ENCODE measurements at regions not wholly inside any gene's neighbourhood (a gene's known extent, or its start where the extent isn't known, plus 50 kb on each side); places are given as distances from the start of the nearest gene placed in this dataset.
"Not testable (repeated sequence)": the region's sequence is repeated elsewhere in the genome, so short reads cannot be mapped to it uniquely, and the experiment has no call there.

DNA sequence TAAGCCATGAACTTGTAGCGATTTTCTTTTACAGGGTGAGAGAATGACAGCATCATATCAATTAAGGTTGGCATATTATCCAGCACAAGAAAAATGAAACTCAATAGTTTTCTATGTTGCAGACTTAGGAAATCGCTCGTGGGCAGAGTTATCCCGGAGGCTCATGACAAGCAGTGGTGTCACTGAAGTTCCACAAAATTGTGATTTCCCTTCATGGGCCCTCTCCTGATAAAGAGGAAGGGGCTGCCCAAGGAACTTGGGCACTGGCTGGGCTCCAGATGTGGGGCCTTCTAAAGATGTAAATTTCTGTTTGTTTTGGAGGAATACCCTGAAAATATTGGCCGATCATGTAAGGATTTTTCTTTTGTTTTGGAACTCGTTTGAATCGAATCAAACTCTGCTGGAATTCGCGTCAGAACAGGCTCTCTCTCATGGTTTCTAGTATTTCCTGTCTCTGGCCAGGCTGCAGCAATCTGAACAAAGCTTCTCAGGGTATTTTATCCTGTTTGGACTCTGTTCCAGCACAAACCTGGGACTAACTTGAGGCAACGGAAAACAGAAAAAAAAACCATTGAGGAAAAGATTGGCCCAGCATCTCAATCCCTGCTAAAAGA is 340.6 kb upstream of the NRP1 start:
- intact Hi-C loops (cut with DNase I): no loop called here
- no peak for DNase-seq

DNA sequence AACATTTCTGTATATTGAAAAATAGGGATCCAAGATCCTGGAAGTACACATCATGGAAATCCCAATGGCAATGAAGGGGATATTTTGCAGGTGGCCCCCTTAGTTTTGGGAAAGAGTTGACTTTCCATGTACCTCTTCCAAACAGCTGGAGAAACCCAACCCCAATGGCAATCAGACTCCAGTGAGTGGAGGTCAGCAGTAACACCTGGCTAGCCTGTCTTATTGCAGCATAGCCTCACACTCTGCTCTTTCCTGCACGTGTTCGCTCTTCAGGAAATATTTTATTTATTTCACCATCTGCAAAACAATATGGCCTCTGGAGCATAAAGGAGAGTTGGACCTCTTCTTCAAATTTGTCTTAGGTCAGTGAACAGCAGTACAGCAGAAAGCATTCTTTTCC is 340.0 kb upstream of the NRP1 start:
- intact Hi-C loops (cut with DNase I): no loop called here
- no peak for DNase-seq

DNA sequence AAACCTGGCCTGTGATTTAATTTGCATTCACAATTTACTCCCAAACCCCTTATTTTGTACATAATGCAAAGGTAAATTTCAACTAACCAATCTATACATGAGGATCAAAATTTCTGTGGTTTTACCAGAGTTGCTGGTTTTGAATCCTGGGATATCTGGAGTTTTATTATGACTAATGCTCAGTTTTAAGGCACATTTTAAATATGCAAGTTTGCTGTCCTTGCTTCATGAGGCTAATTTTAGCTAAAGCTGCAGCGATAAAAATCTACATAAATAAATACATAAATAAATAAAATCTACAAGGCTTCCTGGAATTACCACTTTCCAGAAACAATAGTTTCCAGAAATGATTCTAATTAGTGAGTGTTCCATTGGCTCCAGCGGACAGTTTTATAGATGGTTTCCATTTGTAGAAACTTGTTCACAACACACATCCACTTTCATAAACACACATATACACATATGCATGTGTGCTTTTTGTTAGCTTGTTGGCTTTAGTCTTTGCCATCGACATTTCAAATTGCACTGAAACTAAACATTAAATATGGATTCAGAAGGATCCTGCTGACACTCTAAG is 339.5 kb upstream of the NRP1 start:
- intact Hi-C loops (cut with DNase I): no loop called here
- no peak for DNase-seq

DNA sequence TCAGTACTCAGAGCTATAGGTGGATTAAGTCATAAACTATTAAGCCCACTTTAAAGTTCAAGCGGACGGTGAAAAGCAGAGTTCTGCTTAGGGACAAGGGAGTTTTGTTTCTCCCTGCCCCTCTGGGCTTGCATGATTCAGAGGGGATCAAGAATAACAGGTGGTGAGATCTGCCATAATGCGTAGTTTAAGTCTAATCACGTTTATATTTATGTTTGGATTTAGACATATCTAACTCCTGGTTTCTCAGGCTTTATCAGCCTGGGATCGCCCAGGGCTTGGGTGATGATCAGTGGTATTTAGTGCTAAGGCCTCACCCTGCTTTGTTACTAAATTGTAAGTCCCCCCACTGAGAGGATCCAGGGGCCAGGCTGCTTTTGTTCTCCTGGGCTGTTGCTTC is 335.4 kb upstream of the NRP1 start:
- intact Hi-C loops (cut with DNase I): no loop called here
- DNase-seq: no peak

DNA sequence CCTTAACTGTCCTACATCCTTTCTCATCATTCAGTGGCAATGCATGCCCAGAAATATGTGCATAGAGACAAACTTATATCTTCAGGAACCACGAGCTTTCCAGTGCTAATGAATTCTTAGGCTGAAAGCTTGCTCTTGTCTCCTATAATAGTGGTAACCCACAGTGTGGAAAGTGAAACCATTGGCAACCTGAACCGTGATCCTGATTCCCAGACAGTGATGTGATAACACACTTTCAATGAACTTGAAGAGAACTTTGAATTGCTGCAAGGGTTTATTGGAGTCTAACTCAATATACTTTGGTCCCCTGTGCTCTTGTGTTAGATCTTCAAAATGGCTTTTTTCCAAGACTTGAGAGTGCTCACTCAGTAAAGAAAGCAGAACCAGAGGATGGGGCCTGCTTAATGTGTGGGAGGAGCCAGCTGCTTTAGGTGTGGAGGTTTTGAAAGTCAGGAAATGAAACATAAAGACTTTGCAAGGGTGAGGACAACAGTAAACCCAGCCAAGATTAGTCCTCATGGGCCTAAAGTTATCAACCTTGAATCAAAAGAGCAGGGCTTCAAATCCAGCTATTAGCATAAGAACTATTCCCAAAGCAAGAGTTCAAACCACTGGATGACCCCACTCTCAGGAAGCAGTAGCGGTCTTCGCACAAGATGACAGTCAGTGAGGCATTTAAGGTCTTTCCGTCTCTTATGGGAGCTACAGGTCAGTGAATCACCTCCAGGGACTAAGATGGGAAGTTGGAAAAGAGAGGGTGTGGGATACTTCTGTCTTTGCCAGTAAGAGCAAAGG is 332.4 kb upstream of the NRP1 start:
- intact Hi-C loops (cut with DNase I): no loop called here
- DNase-seq: no peak

DNA sequence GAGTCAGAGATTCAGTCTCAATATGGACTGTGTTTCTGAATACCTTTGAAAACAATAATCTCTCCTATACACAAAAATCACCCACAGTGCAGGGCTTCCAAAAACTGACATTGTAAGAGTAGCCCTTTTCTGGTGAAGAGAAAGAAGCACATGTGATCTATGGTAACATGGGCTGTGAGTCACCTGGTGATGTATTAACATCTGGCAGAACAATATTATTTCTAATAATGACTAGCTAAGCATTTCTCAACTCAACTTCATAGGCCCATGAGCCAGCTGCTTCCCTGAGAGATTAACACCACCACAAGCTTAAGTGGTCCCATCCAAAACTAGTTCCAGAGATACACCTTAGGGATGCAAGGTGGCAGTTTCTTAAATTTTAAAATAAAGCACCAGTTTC is 331.0 kb upstream of the NRP1 start:
- intact Hi-C loops (cut with DNase I): no loop called here

DNA sequence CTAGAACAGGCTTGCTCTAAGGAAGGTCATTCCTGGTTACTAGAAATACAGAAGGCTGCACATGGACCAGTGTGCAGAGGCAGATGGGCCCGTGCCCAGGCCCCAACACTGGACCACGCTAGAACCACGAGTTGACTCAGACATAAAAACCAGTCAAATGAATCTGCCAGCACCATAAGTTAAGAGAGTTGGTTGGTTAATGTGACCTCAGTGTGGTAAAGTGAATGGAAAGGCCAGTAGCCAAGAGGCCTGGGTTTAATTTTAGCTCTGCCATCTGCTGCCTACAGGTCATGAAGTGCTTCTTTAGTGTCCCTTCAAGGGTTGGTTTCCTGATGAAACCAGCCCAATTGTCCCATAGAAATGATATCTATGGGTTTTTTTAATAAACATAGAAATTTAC is 329.6 kb upstream of the NRP1 start:
- DNase-seq: no peak
- intact Hi-C loops (cut with DNase I): no loop called here

More for the DNA sequence above, 331.0 kb upstream of the NRP1 start:
- DNase-seq: no peak

DNA sequence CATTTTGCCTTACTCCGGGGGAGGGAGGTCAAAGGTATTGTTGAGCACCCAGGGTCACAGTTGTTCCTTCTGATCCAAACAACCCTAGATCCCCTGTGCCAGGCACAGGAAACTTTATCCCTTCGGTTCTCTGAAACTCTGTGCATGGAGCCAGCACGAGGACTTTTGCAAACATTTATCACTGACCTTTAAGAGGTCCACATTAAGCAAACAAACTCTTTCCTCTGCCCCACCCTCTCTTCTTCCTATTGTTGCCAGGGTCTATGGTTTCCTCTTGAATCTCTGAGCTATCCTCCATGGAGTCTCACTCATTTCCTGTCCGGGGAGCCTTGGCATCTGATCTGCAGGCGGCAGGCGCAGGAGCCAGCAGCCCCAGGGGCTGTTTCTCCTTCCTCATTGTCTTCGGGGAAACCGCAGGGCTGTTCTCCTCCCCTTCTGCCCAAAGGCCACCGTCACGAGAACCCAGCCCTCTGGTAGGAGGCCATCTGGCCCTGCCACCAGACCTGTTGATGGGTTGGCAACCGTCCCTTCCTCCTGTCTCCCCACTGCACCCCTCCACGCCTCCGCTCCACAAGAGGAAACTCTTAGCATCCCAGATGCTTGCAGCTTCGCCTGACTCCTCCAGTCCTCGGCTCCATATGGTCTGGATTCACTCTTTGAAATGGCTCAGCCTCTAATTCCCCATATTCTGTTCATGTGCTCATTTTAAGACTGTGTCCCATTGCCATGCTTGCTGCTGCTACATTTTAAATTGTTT is 327.3 kb upstream of the NRP1 start:
- intact Hi-C loops (cut with DNase I): no loop called here
- DNase-seq: peak; percentile 31 to 91 (median 47)

DNA sequence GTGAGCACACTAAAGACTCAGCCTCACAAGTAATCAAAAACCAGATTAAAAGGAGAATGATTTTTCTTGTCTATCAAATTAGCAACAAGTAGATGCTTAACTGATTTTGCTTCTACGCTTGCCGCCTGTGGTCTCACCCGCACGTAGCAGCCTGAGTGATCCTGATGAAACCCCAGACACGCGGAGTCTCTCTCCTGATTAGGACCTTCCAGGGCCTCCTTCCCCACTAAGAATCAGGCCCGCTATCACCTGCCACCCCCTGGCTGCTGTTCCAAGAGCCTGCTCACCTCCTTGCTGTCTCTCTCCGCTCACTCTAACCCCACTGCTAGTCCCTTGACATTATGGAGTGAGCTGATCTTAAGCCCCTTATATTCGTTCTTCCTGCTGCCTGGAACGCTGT is 325.9 kb upstream of the NRP1 start:
- intact Hi-C loops (cut with DNase I): no loop called here
- no peak for DNase-seq

DNA sequence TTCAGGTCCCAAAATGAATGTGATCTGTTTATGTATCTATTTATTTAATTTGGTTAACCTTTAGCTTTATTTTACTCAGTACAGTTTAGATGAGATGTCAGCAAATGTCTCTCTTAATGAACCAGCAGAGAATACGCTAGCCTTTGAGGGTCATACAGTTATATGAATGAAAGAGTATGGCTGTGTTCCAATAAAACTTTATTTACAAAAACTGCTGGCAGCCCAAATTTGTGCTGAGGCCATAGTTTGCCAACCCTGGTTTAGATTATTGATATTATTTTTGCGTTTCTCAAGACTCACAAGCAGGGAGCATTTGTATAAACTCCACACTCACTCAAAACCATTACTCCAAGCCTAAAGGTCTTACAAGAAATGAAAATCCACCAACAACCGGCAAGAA is 323.4 kb upstream of the NRP1 start:
- no peak for DNase-seq
- intact Hi-C loops (cut with DNase I): no loop called here

DNA sequence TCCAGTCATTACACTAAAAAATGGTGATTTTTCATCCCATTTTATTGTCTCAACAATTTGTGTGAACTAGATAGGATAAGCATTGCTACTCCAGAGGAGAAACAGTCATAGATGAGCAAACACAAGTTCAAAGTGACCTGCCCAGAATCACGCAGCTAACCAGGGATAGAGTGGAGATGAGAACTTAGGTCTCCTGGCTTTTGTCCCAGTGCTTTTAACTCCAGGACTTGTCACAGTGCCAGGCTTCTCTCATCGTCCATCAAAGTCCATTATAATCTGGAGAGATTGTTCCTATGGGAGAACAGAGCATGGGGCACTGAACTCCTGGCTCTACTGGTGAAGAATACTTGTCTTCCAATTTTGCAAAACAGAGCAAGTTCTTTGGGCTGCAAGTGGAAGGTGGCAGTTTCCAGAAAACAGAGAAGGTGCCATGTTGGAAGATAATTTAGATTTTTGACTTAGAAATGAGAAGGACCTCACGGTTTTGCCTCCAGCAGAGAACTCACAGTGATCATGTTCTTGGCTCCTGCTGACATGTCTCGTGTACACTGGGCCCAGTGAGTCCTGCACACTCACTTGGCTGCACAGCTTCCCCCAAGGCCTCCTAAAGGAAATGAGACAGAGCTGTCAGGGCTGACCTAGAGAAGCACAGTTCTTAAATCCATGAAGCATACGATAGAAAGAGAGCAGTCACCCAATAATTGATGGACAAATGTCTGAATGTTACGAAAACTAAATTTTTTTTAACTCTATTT is 322.9 kb upstream of the NRP1 start:
- intact Hi-C loops (cut with DNase I): no loop called here

DNA sequence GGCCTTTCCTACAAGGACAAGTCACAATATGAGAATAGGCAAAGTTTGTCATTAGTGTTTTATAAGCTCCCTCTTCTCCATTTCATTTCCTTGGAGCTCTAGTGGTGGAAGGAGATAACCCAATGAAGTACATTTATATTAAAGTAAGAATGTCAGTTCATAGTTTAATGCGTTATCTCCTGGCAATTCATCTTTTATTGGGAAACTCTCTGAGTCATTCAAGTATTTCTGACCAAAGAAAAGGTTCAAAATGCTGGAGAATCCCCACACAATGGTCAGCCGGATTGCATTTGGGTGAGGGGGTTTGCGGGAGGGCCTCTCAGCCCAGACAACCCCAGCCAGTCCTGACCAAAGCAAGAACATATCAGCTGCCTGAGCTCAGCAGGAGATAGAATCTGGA is 321.5 kb upstream of the NRP1 start:
- intact Hi-C loops (cut with DNase I): no loop called here
- no peak for DNase-seq

More for the DNA sequence above, 322.9 kb upstream of the NRP1 start:
- DNase-seq: no peak

DNA sequence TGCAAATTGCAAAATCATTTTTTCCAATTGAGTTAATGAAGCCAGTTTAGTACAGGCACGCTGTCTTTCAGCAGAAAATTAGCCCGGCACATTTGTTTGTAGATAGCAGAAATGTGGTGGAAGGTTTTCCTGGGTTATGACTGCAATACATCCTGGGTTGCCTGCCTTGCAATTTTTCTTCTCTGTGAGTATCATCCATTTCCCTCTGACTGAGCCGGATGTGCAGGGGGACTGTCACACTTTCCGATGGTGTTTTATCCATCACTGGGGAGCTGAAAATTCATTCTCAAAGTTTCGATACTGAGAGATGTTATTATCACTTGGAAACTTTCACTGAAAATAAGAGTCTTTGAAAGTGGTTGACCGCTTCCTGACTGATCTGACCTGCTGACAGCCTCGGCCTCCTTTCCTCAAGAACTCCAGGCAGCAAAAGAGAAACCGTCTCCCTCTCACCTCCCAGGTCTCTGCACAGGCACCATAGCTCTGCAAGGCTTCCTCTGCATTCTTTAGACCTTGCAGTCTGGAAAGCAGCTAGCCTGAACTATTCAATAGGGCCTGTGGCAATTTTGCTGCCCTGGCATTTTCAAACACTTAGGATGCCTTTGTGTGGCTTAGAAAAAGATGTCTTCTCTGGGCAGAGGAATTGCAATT is 320.8 kb upstream of the NRP1 start:
- DNase-seq: no peak
- intact Hi-C loops (cut with DNase I): no loop called here

DNA sequence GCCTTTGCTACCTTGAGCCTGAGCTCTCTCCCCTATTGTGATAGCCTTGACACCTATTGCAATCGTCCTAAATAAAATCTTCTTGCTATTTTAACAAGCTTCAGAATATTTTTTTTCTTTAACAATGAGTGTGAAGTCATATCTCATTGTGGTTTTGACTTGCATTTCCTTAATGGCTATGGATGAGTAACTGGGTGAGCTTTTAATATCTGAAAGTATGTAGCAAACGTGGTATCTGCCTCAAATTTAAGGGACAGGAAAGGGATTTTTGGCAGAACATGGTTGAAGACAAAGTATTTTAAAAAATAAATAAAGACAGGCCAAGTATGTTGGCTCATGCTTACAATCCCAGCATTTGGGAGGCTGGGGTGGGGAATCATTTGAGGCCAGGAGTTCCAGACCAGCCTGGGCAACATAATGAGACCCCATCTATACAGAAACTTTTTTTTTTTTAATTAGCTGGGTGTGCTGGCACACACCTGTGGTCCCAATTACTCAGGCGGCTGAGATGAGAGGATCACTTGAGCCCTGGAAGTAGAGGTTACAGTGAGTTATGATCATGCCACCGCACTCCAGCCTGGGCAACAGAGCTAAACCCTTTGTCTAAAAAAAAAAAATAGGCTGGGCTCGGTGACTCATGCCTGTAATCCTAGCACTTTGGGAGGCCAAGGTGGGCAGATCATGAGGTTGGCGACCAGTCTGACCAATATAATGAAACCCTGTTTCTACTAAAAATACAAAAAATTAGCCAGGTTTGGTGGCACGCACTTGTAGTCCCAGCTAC is 319.3 kb upstream of the NRP1 start:
- DNase-seq: no peak
- intact Hi-C loops (cut with DNase I): no loop called here

DNA sequence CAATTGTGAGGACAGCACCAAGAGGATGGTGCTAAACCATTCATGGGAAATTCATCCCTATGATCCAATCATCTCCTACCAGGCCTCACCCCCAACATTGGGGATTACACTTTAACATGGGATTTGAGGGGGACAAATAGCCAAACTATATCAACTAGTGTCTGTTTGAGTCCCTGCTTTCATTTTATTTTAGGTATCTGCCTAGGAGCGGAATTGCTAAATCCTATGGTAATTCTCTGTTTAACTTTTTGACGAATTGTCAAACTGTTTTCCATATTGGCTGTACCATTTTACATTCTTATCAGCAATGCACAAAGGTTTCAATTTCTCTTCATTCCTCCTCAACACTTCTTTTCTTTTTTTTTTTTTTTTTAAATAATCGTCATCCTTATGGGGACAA is 318.4 kb upstream of the NRP1 start:
- no peak for DNase-seq
- intact Hi-C loops (cut with DNase I): no loop called here

DNA sequence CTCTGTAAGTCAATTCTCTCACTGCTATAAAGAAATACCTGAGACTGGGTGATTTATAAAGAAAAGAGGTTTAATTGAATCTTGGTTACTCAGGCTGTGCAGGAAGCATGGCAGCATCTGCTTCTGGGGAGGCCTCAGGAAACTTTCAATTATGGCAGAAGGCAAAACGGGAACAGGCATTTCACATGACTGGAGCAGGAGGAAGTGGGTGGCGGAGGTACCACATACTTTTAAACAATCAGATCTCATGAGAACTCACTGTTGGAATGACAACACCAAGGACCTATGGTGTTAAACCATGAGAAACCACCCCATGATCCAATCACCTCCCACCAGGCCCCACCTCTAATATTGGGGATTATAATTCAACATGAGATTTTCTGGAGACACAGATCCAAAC is 315.7 kb upstream of the NRP1 start:
- intact Hi-C loops (cut with DNase I); DNase-seq: not testable (repeated sequence)

DNA sequence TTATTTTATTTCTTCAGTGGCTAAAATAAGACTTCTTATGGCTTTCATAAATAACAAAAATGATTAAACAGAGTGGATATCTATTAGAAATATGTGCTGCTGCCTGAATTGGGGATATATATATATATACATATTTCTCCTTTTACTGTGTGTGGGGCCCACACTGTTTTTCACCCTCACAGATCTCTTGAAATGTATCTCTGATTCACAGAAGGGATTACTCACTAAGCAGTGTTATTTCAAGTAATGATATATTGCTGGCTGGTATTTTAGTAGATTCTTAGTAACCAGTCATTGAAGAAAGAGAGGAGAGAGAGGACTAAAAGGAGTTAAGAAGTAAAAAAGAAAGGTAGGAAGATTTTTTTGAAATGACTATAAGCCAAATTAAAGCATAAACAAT is 308.6 kb upstream of the NRP1 start:
- intact Hi-C loops (cut with DNase I): no loop called here
- DNase-seq: no peak

DNA sequence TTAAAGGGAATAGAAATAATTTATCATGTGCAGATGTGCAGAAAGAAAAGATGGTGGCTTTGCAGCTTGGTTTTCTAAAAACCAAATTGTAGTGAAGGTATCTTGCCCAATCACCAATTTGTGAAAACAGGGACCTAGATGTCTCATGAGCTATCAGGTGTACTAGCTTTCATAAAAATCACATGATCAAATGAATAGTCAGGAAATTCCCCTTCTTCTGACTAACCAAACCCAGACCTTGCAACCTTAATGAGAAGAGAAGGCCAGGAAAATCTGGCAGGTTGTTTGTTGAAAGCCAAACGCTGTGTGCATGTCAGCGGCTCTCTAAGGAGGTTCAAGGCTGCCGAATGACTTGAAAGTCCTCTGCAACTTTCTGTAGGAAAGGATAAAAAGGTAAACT is 304.4 kb upstream of the NRP1 start:
- DNase-seq: no peak
- intact Hi-C loops (cut with DNase I): no loop called here

DNA sequence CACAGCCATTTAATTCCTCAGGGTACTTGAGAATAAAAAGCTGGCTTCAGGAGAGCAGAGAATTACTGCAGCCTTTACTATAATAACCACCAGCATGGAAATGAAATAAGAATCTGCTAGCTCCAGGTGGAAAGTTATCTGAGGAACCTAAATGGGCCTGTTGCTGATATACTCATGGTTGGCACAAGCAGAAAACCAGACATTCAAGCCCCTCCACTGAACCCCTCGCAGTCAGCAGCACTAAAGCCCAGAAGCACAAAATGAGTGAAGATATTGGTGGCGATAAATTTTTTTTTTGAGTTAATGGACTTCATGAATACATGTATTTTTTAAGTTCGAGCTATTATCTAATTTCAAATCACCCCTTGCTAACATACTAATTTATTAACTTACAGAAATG is 303.9 kb upstream of the NRP1 start:
- intact Hi-C loops (cut with DNase I): no loop called here
- no peak for DNase-seq
